ENCODE measurements at regions not wholly inside any gene's neighbourhood (a gene's known extent, or its start where the extent isn't known, plus 50 kb on each side); places are given as distances from the start of the nearest gene placed in this dataset.

DNA sequence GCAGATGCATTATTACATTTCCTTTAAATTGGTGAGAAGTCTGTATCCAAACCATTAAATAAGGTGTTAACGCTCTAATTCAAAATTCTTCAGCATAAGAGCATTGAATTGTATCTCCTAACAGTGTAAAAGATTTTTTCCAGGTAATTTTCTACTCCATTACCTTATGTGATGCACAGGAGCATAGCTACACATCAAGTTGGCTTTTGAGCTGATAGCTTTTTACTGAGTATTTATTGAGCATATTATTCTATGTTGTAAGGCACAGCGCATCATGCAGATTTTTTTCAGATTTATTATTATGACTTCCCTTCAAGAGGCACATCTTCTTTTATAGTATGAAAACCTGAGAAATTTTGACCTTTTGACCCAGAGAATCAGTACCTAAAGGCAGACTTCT, 270.7 kb upstream of the MIR17HG start:
- no peak for TF ChIP-seq POLR2A (IDR thresholded peaks at IDR 0.05)
- TF ChIP-seq, protein P1, sequence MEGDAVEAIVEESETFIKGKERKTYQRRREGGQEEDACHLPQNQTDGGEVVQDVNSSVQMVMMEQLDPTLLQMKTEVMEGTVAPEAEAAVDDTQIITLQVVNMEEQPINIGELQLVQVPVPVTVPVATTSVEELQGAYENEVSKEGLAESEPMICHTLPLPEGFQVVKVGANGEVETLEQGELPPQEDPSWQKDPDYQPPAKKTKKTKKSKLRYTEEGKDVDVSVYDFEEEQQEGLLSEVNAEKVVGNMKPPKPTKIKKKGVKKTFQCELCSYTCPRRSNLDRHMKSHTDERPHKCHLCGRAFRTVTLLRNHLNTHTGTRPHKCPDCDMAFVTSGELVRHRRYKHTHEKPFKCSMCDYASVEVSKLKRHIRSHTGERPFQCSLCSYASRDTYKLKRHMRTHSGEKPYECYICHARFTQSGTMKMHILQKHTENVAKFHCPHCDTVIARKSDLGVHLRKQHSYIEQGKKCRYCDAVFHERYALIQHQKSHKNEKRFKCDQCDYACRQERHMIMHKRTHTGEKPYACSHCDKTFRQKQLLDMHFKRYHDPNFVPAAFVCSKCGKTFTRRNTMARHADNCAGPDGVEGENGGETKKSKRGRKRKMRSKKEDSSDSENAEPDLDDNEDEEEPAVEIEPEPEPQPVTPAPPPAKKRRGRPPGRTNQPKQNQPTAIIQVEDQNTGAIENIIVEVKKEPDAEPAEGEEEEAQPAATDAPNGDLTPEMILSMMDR (IDR thresholded peaks at IDR 0.05) = no peak
